ENCODE measurements at regions not wholly inside any gene's neighbourhood (a gene's known extent, or its start where the extent isn't known, plus 50 kb on each side); places are given as distances from the start of the nearest gene placed in this dataset.

- no peak for TF ChIP-seq REST (IDR thresholded peaks at IDR 0.05; ENCODE audit: borderline replicate concordance)
- TF ChIP-seq CTCF (IDR thresholded peaks at IDR 0.05; ENCODE audit: poor library complexity, severe bottlenecking) = no peak
Measured at GRCh38 chr1:188129856-188130838, 1301.4 kb downstream of the PLA2G4A start.
